ENCODE measurements at regions not wholly inside any gene's neighbourhood (a gene's known extent, or its start where the extent isn't known, plus 50 kb on each side); places are given as distances from the start of the nearest gene placed in this dataset.

DNA sequence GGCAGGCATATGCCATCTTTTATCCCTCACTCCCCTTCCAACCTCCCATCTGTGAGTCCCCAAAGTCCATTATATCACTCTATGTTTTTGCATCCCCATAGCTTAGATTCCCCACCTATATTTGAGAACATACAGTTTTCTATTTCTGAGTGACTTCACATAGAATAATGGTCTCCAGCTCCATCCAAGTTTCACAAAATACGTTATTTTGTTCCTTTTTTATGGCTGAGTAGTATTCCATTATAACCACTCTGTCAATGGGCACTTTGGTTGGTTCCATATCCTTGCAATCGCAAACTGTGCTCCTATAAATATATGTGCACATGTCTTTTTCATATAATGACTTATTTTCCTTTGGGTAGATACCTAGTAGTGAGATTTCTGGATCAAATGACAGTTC lies 178.6 kb downstream of the GAS1 start:
- intact Hi-C loops (cut with micrococcal nuclease; ENCODE audit: unreplicated experiment): no loop called here
- no TSS peak for BruUV-seq (replicated peaks)
- H3K36me3 Mint-ChIP-seq (ENCODE audit: insufficient read depth, unreplicated experiment): peaks cover 6% of the 10 kb centered on the region
- no peaks in the 10 kb centered on the region for H3K27me3 Mint-ChIP-seq (ENCODE audit: unreplicated experiment)
- no peak overlapping the region for H3K4me3 Mint-ChIP-seq (ENCODE audit: low read depth, unreplicated experiment)
- TF ChIP-seq, protein P1, sequence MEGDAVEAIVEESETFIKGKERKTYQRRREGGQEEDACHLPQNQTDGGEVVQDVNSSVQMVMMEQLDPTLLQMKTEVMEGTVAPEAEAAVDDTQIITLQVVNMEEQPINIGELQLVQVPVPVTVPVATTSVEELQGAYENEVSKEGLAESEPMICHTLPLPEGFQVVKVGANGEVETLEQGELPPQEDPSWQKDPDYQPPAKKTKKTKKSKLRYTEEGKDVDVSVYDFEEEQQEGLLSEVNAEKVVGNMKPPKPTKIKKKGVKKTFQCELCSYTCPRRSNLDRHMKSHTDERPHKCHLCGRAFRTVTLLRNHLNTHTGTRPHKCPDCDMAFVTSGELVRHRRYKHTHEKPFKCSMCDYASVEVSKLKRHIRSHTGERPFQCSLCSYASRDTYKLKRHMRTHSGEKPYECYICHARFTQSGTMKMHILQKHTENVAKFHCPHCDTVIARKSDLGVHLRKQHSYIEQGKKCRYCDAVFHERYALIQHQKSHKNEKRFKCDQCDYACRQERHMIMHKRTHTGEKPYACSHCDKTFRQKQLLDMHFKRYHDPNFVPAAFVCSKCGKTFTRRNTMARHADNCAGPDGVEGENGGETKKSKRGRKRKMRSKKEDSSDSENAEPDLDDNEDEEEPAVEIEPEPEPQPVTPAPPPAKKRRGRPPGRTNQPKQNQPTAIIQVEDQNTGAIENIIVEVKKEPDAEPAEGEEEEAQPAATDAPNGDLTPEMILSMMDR (IDR thresholded peaks at IDR 0.05; ENCODE audit: unreplicated experiment): no peak
- DNase-seq: no peak
- no peaks in the 10 kb centered on the region for H3K9me3 Mint-ChIP-seq (ENCODE audit: low read depth, unreplicated experiment)
- peak overlapping the region; percentile 50 for H3K27ac Mint-ChIP-seq (ENCODE audit: unreplicated experiment)
- peaks cover 27% of the 10 kb centered on the region for H3K4me1 Mint-ChIP-seq (ENCODE audit: low read depth, unreplicated experiment)
- CTCF ChIA-PET: no interaction called here

DNA sequence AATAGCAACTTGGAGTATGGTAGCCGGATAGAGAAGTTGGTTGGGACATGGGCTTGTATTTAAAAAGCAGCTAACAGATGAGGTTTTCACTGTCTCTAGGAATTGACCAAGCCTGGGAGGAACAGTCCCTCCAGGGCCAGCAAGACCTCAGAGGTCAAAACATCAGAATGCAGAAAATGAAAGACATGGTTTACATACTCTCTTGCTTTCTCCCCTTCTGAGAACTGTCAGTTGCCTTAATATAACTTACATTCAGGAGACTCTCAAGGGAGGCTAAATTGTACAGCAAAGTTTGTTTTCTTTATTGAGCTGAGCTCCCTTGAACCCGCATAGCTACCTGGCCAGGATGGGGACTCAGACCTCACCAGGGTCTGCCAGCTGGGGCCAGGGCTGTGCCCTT lies 179.3 kb downstream of the GAS1 start:
- Mint-ChIP-seq H3K4me1 (ENCODE audit: low read depth, unreplicated experiment) (peaks cover 27% of the 10 kb centered on the region), H3K36me3 (ENCODE audit: insufficient read depth, unreplicated experiment) (peaks cover 6% of the 10 kb centered on the region), H3K27me3 (ENCODE audit: unreplicated experiment) (no peaks in the 10 kb centered on the region), H3K27ac (ENCODE audit: unreplicated experiment) (peak overlapping the region; percentile 85), H3K4me3 (ENCODE audit: low read depth, unreplicated experiment) (no peak overlapping the region), H3K9me3 (ENCODE audit: low read depth, unreplicated experiment) (no peaks in the 10 kb centered on the region)
- TF ChIP-seq, protein P1 (IDR thresholded peaks at IDR 0.05; ENCODE audit: unreplicated experiment): no peak
- no TSS peak for BruUV-seq (replicated peaks)
- CTCF ChIA-PET: no interaction called here
- no peak for DNase-seq
- intact Hi-C loops (cut with micrococcal nuclease; ENCODE audit: unreplicated experiment): no loop called here

DNA sequence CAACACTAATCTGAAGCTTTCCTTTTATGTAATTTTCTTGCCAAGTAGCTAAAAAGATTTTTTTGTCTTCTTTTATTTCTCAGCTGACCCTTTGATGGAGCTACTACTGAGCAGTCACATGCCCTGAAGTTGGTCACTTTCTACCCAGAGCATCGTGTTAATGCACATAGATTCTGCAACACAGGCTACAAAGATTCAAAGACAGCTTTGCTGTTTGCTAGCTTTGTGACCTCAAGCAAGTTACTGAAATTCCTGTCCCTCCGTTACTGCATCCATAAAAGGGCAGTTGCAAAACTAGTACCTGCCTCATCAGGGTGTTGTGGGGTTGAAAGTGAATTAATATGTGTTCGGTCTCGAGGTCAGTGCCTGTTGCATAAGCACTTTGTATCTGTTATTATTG lies 179.9 kb downstream of the GAS1 start:
- TF ChIP-seq, protein P1 (IDR thresholded peaks at IDR 0.05; ENCODE audit: unreplicated experiment): no peak
- intact Hi-C loops (cut with micrococcal nuclease; ENCODE audit: unreplicated experiment): loop anchor here (1.0 kb wide), 1 partner anchor 46 kb away; no protein-coding TSS in a partner anchor
- Mint-ChIP-seq H3K36me3 (ENCODE audit: insufficient read depth, unreplicated experiment) (peaks cover 6% of the 10 kb centered on the region), H3K4me3 (ENCODE audit: low read depth, unreplicated experiment) (no peak overlapping the region), H3K4me1 (ENCODE audit: low read depth, unreplicated experiment) (peaks cover 27% of the 10 kb centered on the region), H3K9me3 (ENCODE audit: low read depth, unreplicated experiment) (no peaks in the 10 kb centered on the region), H3K27ac (ENCODE audit: unreplicated experiment) (peak overlapping the region; percentile 85), H3K27me3 (ENCODE audit: unreplicated experiment) (no peaks in the 10 kb centered on the region)
- no TSS peak for BruUV-seq (replicated peaks)
- DNase-seq: peak; percentile 2
- CTCF ChIA-PET: interaction anchor here (0.8 to 1.2 kb wide), 2 partner anchors 24 to 26 kb away, joined by 3 to 5 read pairs; no protein-coding TSS in a partner anchor

DNA sequence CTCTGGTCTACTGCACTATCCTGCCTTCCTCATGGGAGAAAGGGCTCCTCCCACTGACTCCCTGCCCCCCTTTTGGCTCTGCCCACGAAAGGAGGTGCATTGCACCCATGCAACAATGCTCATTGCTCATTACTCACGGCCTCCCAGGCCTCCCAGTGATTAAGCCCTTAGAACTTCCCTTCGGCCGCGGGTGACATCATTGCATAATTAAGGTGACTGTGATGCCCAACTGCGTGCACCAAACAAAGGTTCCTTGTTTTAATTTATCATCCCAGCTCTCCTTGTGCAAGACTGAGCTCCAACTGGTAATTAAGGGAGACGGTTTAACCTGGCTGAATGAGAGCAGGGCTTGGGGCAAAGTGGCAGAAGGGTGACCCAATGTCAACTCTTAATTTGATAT lies 180.4 kb downstream of the GAS1 start:
- no peaks in the 10 kb centered on the region for H3K9me3 Mint-ChIP-seq (ENCODE audit: low read depth, unreplicated experiment)
- no TSS peak for BruUV-seq (replicated peaks)
- intact Hi-C loops (cut with micrococcal nuclease; ENCODE audit: unreplicated experiment): loop anchor here (1.0 kb wide), 1 partner anchor 46 kb away; no protein-coding TSS in a partner anchor

More for the DNA sequence above, 180.4 kb downstream of the GAS1 start:
- TF ChIP-seq, protein P1 (IDR thresholded peaks at IDR 0.05; ENCODE audit: unreplicated experiment): no peak
- peak; percentile 79 for DNase-seq
- H3K36me3 Mint-ChIP-seq (ENCODE audit: insufficient read depth, unreplicated experiment): peaks cover 6% of the 10 kb centered on the region
- H3K4me3 Mint-ChIP-seq (ENCODE audit: low read depth, unreplicated experiment): no peak overlapping the region
- H3K27ac Mint-ChIP-seq (ENCODE audit: unreplicated experiment): peak overlapping the region; percentile 85
- CTCF ChIA-PET: interaction anchor here (0.8 to 1.2 kb wide), 2 partner anchors 25 to 26 kb away, joined by 3 to 5 read pairs; no protein-coding TSS in a partner anchor
- peaks cover 27% of the 10 kb centered on the region for H3K4me1 Mint-ChIP-seq (ENCODE audit: low read depth, unreplicated experiment)
- H3K27me3 Mint-ChIP-seq (ENCODE audit: unreplicated experiment): no peaks in the 10 kb centered on the region
